ENCODE measurements at regions not wholly inside any gene's neighbourhood (a gene's known extent, or its start where the extent isn't known, plus 50 kb on each side); places are given as distances from the start of the nearest gene placed in this dataset.

- TF ChIP-seq, protein P1, sequence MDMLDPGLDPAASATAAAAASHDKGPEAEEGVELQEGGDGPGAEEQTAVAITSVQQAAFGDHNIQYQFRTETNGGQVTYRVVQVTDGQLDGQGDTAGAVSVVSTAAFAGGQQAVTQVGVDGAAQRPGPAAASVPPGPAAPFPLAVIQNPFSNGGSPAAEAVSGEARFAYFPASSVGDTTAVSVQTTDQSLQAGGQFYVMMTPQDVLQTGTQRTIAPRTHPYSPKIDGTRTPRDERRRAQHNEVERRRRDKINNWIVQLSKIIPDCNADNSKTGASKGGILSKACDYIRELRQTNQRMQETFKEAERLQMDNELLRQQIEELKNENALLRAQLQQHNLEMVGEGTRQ (IDR thresholded peaks at IDR 0.05; ENCODE audit: low read length), result no peak
- TF ChIP-seq EP300 (IDR thresholded peaks at IDR 0.05; ENCODE audit: borderline replicate concordance in 1 of 2, low read depth in 2 of 2, low read length in 2 of 2), result no peak
- TF ChIP-seq NRF1 (IDR thresholded peaks at IDR 0.05; ENCODE audit: low read depth, low read length), result no peak
- TF ChIP-seq CBX5 (IDR thresholded peaks at IDR 0.05; ENCODE audit: low read depth, low read length), result no peak
- no peak for TF ChIP-seq HDAC6 (IDR thresholded peaks at IDR 0.05; ENCODE audit: low read depth, low read length)
- no peak for TF ChIP-seq CHD1 (IDR thresholded peaks at IDR 0.05; ENCODE audit: low read depth, low read length)
- TF ChIP-seq SRF (IDR thresholded peaks at IDR 0.05; ENCODE audit: low read depth, low read length), result no peak
- TF ChIP-seq KDM4A (IDR thresholded peaks at IDR 0.05; ENCODE audit: low read depth, low read length, severe bottlenecking), result no peak
- TF ChIP-seq, protein P2, sequence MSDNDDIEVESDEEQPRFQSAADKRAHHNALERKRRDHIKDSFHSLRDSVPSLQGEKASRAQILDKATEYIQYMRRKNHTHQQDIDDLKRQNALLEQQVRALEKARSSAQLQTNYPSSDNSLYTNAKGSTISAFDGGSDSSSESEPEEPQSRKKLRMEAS (IDR thresholded peaks at IDR 0.05), result no peak
- TF ChIP-seq TAF1 (IDR thresholded peaks at IDR 0.05; ENCODE audit: low read depth, low read length), result no peak
- TF ChIP-seq POLR2AphosphoS5 (IDR thresholded peaks at IDR 0.05; ENCODE audit: low read depth, low read length), result no peak
- no peak for TF ChIP-seq CREB1 (IDR thresholded peaks at IDR 0.05)
- TF ChIP-seq POU5F1 (IDR thresholded peaks at IDR 0.05; ENCODE audit: low read depth, low read length), result no peak
- no peak for TF ChIP-seq EZH2 (IDR thresholded peaks at IDR 0.05; ENCODE audit: low read depth, low read length, severe bottlenecking)
Measured at GRCh38 chr12:84421103-84421502, 491.5 kb downstream of the SLC6A15 start (continued).

All from H1 (cell line).